GM19043 (cell line): ENCODE measurements at regions not wholly inside any gene's neighbourhood (a gene's known extent, or its start where the extent isn't known, plus 50 kb on each side); places are given as distances from the start of the nearest gene placed in this dataset.

Experiments
- ATAC-seq: cut with Tn5 transposase; IDR thresholded peaks from one replicate; pipeline ENCODE4 v1.9.1; 2021; ENCODE audit warnings: low read depth; ENCODE audit not compliant: unreplicated experiment

GRCh38 chr4:11194431-11194830 is 234.3 kb downstream of the HS3ST1 start:
- ATAC-seq, result no peak

- no peak for ATAC-seq
Observed at GRCh38 chr4:11189756-11190155, 238.9 kb downstream of the HS3ST1 start.

GRCh38 chr4:11183356-11183740 is 245.3 kb downstream of the HS3ST1 start:
- no peak for ATAC-seq

GRCh38 chr4:11182586-11183355 is 245.9 kb downstream of the HS3ST1 start:
- no peak for ATAC-seq

- no peak for ATAC-seq
Observed at GRCh38 chr4:11182031-11182430, 246.7 kb downstream of the HS3ST1 start.

GRCh38 chr4:11179796-11180195 is 248.9 kb downstream of the HS3ST1 start:
- ATAC-seq, result no peak

- no peak for ATAC-seq
Observed at GRCh38 chr4:11178433-11178832, 250.3 kb downstream of the HS3ST1 start.

GRCh38 chr4:11175374-11175773 is 253.3 kb downstream of the HS3ST1 start:
- no peak for ATAC-seq

GRCh38 chr4:11166606-11167005 is 262.1 kb downstream of the HS3ST1 start:
- no peak for ATAC-seq

- ATAC-seq, result no peak
Observed at GRCh38 chr4:11166034-11166433, 262.7 kb downstream of the HS3ST1 start.

- ATAC-seq, result no peak
Observed at GRCh38 chr4:11165052-11165451, 263.6 kb downstream of the HS3ST1 start.

- no peak for ATAC-seq
Observed at GRCh38 chr4:11160288-11160687, 268.4 kb downstream of the HS3ST1 start.

- ATAC-seq, result no peak
Observed at GRCh38 chr4:11158971-11159370, 269.7 kb downstream of the HS3ST1 start.

GRCh38 chr4:11155208-11155867 is 273.4 kb downstream of the HS3ST1 start:
- ATAC-seq, result no peak

GRCh38 chr4:11153171-11153750 is 275.4 kb downstream of the HS3ST1 start:
- ATAC-seq, result no peak

- no peak for ATAC-seq
Observed at GRCh38 chr4:11152684-11153083, 276.0 kb downstream of the HS3ST1 start.

GRCh38 chr4:11151500-11151899 is 277.2 kb downstream of the HS3ST1 start:
- ATAC-seq, result no peak

GRCh38 chr4:11149612-11150259 is 279.0 kb downstream of the HS3ST1 start:
- no peak for ATAC-seq

GRCh38 chr4:11139871-11140270 is 288.8 kb downstream of the HS3ST1 start:
- no peak for ATAC-seq

GRCh38 chr4:11138964-11139363 is 289.7 kb downstream of the HS3ST1 start:
- ATAC-seq, result no peak

GRCh38 chr4:11134705-11135104 is 294.0 kb downstream of the HS3ST1 start:
- ATAC-seq, result no peak
